ENCODE measurements at regions not wholly inside any gene's neighbourhood (a gene's known extent, or its start where the extent isn't known, plus 50 kb on each side); places are given as distances from the start of the nearest gene placed in this dataset.

GRCh38 chr20:51266353-51266752 lies 243.4 kb upstream of the KCNG1 start:
- DNase-seq (ENCODE audit: low read depth): no peak

- no peak for DNase-seq (ENCODE audit: low read depth)
These were observed 242.5 kb upstream of the KCNG1 start for GRCh38 chr20:51265361-51265760.

- no peak for DNase-seq (ENCODE audit: low read depth)
These were observed 239.3 kb upstream of the KCNG1 start for GRCh38 chr20:51262240-51262639.

- no peak for DNase-seq (ENCODE audit: low read depth)
These were observed 236.5 kb upstream of the KCNG1 start for GRCh38 chr20:51259455-51259854.

- no peak for DNase-seq (ENCODE audit: low read depth)
These were observed 235.8 kb upstream of the KCNG1 start for GRCh38 chr20:51258582-51259165.

- no peak for DNase-seq (ENCODE audit: low read depth)
These were observed 232.5 kb upstream of the KCNG1 start for GRCh38 chr20:51255417-51255816.

GRCh38 chr20:51253280-51253679 lies 230.4 kb upstream of the KCNG1 start:
- DNase-seq (ENCODE audit: low read depth): no peak

- DNase-seq (ENCODE audit: low read depth): no peak
These were observed 226.9 kb upstream of the KCNG1 start for GRCh38 chr20:51249781-51250180.

GRCh38 chr20:51249215-51249614 lies 226.3 kb upstream of the KCNG1 start:
- DNase-seq (ENCODE audit: low read depth): no peak

GRCh38 chr20:51244466-51244865 lies 221.6 kb upstream of the KCNG1 start:
- no peak for DNase-seq (ENCODE audit: low read depth)

GRCh38 chr20:51238675-51239305 lies 215.9 kb upstream of the KCNG1 start:
- no peak for DNase-seq (ENCODE audit: low read depth)

- peak; percentile 26 for DNase-seq (ENCODE audit: low read depth)
These were observed 214.9 kb upstream of the KCNG1 start for GRCh38 chr20:51237791-51238190.

GRCh38 chr20:51237278-51237677 lies 214.4 kb upstream of the KCNG1 start:
- no peak for DNase-seq (ENCODE audit: low read depth)

- no peak for DNase-seq (ENCODE audit: low read depth)
These were observed 213.5 kb upstream of the KCNG1 start for GRCh38 chr20:51236421-51236820.

- DNase-seq (ENCODE audit: low read depth): no peak
These were observed 210.4 kb upstream of the KCNG1 start for GRCh38 chr20:51233345-51233744.

- DNase-seq (ENCODE audit: low read depth): no peak
These were observed 207.8 kb upstream of the KCNG1 start for GRCh38 chr20:51230727-51231126.

GRCh38 chr20:51228763-51229162 lies 205.9 kb upstream of the KCNG1 start:
- no peak for DNase-seq (ENCODE audit: low read depth)

- no peak for DNase-seq (ENCODE audit: low read depth)
These were observed 204.8 kb upstream of the KCNG1 start for GRCh38 chr20:51227744-51228143.

- DNase-seq (ENCODE audit: low read depth): no peak
These were observed 200.3 kb upstream of the KCNG1 start for GRCh38 chr20:51223183-51223720.

- no peak for DNase-seq (ENCODE audit: low read depth)
These were observed 199.0 kb upstream of the KCNG1 start for GRCh38 chr20:51221791-51222408.

- DNase-seq (ENCODE audit: low read depth): no peak
These were observed 198.2 kb upstream of the KCNG1 start for GRCh38 chr20:51221103-51221502.

GRCh38 chr20:51220293-51220706 lies 197.4 kb upstream of the KCNG1 start:
- no peak for DNase-seq (ENCODE audit: low read depth)

- DNase-seq (ENCODE audit: low read depth): no peak
These were observed 196.6 kb upstream of the KCNG1 start for GRCh38 chr20:51219544-51219943.
